ENCODE measurements at regions not wholly inside any gene's neighbourhood (a gene's known extent, or its start where the extent isn't known, plus 50 kb on each side); places are given as distances from the start of the nearest gene placed in this dataset.
"Not testable (repeated sequence)": the region's sequence is repeated elsewhere in the genome, so short reads cannot be mapped to it uniquely, and the experiment has no call there.

DNA sequence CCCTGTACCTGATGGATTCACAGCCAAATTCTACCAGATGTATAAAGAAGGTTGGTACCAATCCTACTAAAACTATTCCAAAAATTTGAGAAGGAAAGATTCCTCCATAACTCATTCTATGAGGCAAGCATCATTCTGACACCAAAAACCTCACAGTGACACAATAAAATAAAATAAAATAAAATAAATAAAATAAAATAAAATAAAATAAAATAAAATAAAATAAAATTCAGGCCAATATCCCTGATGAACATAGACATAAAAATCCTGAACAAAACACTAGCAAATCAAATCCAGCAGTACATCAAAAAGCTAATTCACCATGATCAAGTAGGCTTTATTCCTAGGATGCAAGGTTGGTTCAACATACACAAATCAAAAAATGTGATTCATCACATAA is 108.1 kb downstream of the PROX1 start:
- not testable (repeated sequence) for H3K4me3 ChIP-seq (ENCODE audit: low read depth, low read length); DNase-seq (ENCODE audit: low read depth)

DNA sequence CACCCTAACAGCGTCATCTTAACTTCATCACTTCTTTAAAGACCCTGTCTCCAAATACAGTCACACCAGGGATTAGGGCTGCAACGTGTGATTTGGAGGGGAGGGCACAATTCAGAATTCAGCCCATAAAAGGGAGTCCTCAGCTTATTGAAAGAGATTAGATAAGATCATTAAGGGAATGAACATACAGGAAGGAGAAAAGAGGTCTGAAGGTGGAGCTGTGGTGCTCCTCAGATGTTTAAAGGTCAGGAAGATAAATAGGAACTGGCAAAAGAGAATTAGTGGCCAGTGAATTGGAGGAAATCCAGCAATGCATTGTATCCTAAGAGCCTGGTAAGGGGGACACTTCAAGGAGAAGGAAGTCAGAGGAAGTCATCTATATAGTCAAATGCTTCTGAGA is 113.5 kb downstream of the PROX1 start:
- no peak overlapping the region for H3K4me3 ChIP-seq (ENCODE audit: low read depth, low read length)
- no peak for DNase-seq (ENCODE audit: low read depth)
- TF ChIP-seq CTCF (IDR thresholded peaks at IDR 0.05; ENCODE audit: insufficient read depth, low read depth, low read length, missing control alignments) = no peak

DNA sequence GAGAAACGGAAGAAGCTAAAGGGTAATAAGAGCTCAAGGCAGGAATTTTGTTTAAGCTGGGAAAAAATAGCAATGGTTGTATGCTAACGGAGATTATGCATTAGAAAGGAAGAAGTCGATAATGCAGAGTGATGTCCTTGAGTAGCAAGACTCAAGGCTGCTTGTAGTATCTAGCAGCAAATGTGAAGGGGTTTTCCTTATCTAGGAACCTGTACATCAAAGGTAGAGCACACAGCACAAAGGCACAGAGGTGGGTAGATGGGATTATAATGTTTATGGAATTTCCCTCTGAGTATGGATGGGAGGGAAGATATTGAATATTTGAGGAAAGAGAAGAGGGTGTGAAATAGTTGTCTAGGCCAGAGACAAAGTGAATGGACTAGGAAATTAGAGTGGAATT is 114.1 kb downstream of the PROX1 start:
- no peak overlapping the region for H3K4me3 ChIP-seq (ENCODE audit: low read depth, low read length)
- no peak for DNase-seq (ENCODE audit: low read depth)
- no peak for TF ChIP-seq CTCF (IDR thresholded peaks at IDR 0.05; ENCODE audit: insufficient read depth, low read depth, low read length, missing control alignments)

- no peak for TF ChIP-seq CTCF (IDR thresholded peaks at IDR 0.05; ENCODE audit: insufficient read depth, low read depth, low read length, missing control alignments)
- DNase-seq (ENCODE audit: low read depth) = no peak
- H3K4me3 ChIP-seq (ENCODE audit: low read depth, low read length) = no peak overlapping the region
Measured at GRCh38 chr1:214102907-214103306, 115.1 kb downstream of the PROX1 start.

DNA sequence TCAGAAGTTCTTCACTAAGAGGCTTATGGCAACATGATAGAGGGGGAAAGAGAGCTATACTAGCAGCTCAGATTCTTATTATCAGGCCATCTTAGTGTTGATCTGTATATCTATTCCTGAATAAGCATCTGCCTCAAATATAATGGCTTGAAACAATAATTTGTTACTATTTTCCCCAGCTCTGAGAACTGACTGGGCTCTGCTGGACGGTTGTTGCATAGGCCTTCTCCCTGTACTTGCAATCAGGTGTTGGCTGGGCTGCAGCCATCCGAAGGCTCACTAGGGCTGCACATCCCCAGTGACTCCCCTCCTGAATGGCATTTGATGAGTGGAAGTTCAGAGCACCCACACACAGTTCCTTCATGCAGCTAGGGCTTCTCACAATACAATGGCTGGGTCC is 116.0 kb downstream of the PROX1 start:
- DNase-seq (ENCODE audit: low read depth) = no peak
- no peak overlapping the region for H3K4me3 ChIP-seq (ENCODE audit: low read depth, low read length)
- no peak for TF ChIP-seq CTCF (IDR thresholded peaks at IDR 0.05; ENCODE audit: insufficient read depth, low read depth, low read length, missing control alignments)

- H3K4me3 ChIP-seq (ENCODE audit: low read depth, low read length) = no peak overlapping the region
- no peak for DNase-seq (ENCODE audit: low read depth)
- no peak for TF ChIP-seq CTCF (IDR thresholded peaks at IDR 0.05; ENCODE audit: insufficient read depth, low read depth, low read length, missing control alignments)
Measured at GRCh38 chr1:214106375-214106774, 118.6 kb downstream of the PROX1 start.

GRCh38 chr1:214107322-214108096 is 119.7 kb downstream of the PROX1 start:
- no peak for DNase-seq (ENCODE audit: low read depth)
- no peak overlapping the region for H3K4me3 ChIP-seq (ENCODE audit: low read depth, low read length)

More at GRCh38 chr1:214107322-214108096, 119.7 kb downstream of the PROX1 start:
- no peak for TF ChIP-seq CTCF (IDR thresholded peaks at IDR 0.05; ENCODE audit: insufficient read depth, low read depth, low read length, missing control alignments)
